GM18499 (cell line): ENCODE measurements at regions not wholly inside any gene's neighbourhood (a gene's known extent, or its start where the extent isn't known, plus 50 kb on each side); places are given as distances from the start of the nearest gene placed in this dataset.
"Not testable (repeated sequence)": the region's sequence is repeated elsewhere in the genome, so short reads cannot be mapped to it uniquely, and the experiment has no call there.

Experiments
- ATAC-seq: cut with Tn5 transposase; IDR thresholded peaks from one replicate; pipeline ENCODE4 v1.9.1; 2021; ENCODE audit warnings: moderate number of reproducible peaks; ENCODE audit not compliant: insufficient read depth, unreplicated experiment

GRCh38 chr5:86115164-86115563, 502.6 kb upstream of the COX7C start:
- ATAC-seq: no peak

DNA sequence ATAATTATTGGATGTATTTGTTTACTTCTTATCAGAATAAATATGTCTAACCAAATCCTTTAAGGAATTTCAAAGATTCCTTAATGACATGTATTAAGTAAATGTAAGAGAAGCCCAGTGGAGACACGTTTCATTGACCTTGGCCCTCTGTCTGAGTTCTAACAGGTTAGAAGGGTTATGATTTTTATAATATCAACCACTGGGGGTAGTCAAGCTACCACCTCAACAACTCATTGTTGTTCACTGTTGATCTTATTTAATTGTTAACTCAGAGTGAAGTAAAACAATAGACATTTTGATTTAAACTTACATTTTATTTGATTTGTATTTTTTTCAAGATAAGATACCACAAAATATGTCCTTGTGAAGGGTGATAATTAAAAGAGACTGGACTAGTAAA, 499.2 kb upstream of the COX7C start:
- no peak for ATAC-seq

GRCh38 chr5:86124333-86124732, 493.4 kb upstream of the COX7C start:
- ATAC-seq: no peak

DNA sequence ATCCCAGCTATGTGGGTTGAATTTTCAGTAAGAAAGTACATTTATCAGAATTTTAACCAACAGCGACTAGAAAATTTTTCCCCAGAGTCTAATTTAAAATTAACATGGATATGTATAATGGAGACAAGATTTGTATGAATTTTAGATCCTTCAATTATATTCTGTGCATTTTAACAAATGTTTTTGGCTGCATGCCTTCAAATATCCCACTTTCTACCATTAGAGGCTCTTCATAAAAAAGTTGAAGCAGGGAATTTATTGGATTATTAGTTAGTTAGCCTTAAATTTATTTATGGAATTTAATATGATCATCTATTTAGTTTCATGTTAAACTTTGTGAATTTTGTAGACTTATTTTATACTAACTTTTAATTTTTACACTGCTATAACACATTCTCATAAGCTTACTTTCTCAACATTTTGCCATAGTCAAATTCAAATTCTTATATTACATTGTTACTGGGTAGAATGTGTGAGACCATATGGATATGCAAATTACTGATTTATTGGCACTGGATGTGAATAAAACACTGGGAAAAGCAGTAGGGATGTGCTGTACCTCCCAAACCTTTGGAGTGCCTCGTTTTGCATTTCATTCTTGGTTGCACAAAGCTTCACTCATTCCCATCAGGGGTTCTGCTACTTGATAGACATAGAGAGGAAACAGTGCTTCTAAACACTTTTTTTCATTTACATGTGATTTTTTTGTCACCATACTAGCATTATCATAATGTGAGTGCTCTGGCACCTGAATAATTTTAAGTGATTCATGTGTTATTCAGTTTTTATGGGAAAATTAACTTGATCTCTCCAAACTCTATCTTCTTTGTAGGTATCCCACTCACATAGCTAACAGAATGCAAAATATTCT, 491.8 kb upstream of the COX7C start:
- ATAC-seq: no peak

DNA sequence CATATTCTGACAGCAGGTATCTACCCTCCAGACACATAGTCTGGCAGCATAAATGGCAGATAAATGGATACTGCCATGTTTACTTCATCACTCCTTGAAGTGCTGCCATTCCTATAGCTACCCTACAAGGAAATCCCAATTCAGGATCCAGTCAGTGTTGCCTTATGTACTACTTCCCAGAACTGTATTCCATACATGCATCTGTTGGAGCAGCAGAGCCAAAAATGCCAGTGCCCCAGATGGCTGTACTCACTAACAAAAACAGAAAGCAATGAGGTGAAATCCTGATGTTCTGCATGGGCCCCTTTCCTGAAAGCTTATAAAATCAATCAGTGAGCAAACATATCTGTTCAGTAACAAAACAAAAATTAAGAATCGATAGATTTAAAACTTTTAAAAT, 490.0 kb upstream of the COX7C start:
- ATAC-seq: no peak

DNA sequence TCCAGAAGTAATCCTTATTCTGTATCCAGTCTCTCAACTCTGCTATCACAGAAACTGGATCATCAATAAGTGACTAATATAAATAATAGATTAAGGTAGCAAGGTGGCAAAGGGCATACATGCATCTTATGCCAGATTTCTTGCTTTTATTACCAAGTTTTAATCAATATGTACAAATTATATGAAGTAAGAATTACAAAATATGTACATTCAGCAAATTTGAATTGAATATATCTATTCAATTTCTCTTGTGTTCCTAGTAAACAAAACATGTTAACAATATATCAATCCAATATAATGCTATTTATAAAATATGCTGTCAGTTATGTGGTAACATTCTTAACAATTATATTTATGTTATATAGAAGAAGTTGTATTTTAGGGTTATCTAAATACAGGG, 488.7 kb upstream of the COX7C start:
- no peak for ATAC-seq

GRCh38 chr5:86137297-86137696, 480.4 kb upstream of the COX7C start:
- no peak for ATAC-seq

- no peak for ATAC-seq
Observed at GRCh38 chr5:86143837-86144236, 473.9 kb upstream of the COX7C start.

- no peak for ATAC-seq
Observed at GRCh38 chr5:86152988-86153560, 464.7 kb upstream of the COX7C start.

DNA sequence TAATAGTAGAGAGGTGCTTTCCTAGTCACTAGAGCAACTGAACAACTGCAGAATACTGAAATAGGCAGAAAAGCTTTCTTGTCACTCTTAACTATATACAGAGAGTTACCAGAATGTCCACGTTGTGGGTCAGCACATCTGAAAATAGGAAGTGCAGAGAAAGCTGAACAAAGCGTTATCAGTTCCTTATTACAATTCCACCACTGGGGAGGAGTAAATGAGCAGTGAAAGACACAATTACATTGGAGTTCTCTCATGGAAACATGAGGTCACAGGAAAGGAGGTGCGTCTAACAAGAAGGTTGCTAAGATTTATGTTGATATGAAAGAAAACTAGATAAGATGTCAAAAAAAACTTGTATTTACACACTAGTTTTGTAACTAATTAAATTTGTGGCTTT, 461.9 kb upstream of the COX7C start:
- no peak for ATAC-seq

DNA sequence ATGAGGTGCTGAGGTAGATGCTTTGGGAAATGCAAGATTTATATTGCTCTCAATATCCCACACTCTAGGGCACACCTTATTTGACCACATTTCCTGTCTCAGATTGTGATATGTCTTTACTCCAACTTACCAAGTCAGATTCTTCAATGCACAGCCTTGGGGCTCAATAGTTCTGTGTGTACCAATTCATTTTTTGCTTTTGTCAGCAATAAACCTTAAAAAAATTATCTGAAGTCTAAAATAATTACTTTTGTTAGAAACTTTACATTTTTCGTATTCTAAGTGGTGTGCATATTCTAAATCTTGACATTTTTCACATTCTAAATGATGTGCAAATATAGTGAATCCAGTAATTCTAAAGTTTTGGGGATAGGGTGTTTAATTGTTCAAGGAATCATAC, 447.5 kb upstream of the COX7C start:
- no peak for ATAC-seq

DNA sequence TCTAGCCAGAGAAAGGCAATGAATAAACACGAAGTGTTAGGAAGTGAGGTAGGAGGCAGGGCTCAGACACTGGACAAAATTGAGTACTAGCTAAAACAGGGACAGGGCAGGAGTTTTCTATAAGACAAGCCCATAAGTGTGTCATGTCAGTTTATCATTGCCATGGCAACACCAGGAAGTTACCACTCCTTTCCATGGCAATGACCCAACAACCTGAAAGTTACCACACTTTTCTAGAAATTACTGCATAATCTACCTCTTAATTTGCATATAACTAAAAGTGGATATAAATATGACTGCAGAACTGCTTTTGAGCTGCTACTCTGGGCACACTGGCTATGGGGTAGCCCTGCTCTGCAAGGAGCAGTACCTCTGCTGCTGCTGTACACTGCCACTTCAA, 442.5 kb upstream of the COX7C start:
- peak; percentile 93 for ATAC-seq

GRCh38 chr5:86199287-86199686, 418.5 kb upstream of the COX7C start:
- no peak for ATAC-seq

DNA sequence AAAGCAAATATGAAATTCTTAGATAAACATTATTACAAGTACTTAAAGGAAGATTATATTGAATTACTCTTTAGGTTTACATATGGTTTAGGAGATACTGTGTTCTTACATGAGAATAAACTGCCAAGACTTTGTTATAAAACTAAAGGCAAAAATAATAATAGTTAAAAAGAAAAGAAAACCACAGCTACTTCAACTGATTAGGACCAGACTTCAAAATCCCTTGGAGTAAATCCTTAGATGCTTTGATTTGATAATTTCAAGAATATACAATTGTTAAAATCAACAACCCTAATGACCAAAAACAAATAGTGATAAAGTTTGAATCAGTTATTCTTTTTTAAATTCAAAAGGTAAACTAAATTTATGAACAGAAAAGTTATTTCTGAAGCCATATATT, 389.6 kb upstream of the COX7C start:
- ATAC-seq: no peak

GRCh38 chr5:86232246-86232645, 385.5 kb upstream of the COX7C start:
- no peak for ATAC-seq

DNA sequence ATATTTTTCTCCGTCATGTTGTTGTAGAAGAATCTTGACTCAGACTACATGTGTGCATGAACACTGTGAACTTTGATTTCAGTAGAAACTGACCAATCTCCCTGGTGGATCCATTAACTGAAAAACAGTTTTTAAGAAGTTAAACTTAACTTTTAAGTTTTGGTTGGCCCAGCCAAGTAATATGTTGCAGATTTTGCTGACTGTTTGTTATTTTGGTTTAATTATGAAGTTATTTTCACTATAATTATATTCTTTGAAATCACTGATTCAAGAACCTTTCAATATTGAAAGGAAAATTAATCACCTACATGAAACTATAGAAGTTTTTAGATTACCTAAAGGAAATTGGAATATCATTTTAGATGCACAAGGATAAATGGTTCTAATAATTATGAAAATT, 373.6 kb upstream of the COX7C start:
- ATAC-seq: no peak

DNA sequence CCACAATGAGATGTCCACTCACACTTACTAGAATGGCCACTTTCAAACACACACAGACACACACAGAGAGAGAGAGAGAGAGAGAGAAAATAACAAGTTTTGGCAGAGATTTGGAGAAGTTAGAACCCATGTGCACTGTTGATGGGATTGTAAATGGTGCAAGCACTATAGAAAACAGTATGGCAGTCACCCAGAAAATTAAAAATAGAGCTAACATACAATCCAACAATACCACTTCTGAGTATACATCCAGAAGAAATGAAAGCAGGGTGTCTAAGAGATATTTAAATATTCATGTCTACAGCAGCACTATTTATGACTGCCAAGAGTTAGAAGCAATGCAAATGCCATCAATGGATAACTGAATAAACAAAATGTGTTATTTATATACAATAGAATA, 359.9 kb upstream of the COX7C start:
- ATAC-seq: no peak

DNA sequence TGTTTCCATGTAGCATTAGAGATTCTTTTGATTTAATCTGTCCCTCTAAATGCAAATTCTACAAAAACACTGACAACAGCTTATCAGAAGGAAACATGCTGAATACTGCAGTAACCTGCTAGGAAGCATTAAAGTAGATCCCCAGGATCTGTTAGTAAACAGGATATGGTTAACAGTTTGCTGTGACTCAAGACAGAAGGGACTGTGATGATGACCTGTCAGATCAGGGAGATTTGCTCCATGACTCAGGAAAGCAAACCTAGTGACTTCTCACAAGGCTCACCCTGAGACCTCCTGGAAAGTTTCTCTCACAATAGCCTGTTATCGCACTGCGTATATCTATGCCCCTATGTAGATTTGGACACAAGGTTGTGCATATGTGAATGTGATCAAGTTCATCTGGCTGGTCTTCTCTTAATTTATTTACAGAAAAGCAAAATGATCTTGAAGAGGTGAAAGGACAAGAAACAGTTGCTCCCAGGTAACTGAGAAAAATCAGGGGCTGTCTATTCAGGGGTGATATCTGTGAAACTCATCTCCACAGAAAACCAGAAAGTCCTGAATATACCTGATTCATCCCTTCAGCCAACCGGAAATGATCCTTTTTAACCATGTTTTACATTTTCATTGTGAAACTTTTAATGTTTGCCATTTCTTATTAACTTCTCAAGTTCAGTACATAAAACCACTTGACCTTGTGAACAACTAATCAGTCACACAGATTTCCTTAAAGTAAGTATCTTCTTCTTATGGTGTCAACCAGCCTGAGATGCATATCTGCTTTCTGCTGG, 333.1 kb upstream of the COX7C start:
- not testable (repeated sequence) for ATAC-seq

GRCh38 chr5:86287437-86287836, 330.3 kb upstream of the COX7C start:
- ATAC-seq: not testable (repeated sequence)

- not testable (repeated sequence) for ATAC-seq
Observed at GRCh38 chr5:86289786-86290185, 328.0 kb upstream of the COX7C start.

GRCh38 chr5:86292811-86293210, 324.9 kb upstream of the COX7C start:
- not testable (repeated sequence) for ATAC-seq
